NT2/D1 (cell line): ENCODE measurements at regions not wholly inside any gene's neighbourhood (a gene's known extent, or its start where the extent isn't known, plus 50 kb on each side); places are given as distances from the start of the nearest gene placed in this dataset.

Experiments
- YY1 ChIP-seq: IDR thresholded peaks from 2 replicates; pipeline ENCODE4 v1.6.1; 2011; ENCODE audit not compliant: insufficient read length, insufficient read depth
- ZNF274 ChIP-seq: IDR thresholded peaks from 2 replicates; pipeline ENCODE4 v1.6.1; 2011; ENCODE audit warnings: mild to moderate bottlenecking, low read depth, low read length

DNA sequence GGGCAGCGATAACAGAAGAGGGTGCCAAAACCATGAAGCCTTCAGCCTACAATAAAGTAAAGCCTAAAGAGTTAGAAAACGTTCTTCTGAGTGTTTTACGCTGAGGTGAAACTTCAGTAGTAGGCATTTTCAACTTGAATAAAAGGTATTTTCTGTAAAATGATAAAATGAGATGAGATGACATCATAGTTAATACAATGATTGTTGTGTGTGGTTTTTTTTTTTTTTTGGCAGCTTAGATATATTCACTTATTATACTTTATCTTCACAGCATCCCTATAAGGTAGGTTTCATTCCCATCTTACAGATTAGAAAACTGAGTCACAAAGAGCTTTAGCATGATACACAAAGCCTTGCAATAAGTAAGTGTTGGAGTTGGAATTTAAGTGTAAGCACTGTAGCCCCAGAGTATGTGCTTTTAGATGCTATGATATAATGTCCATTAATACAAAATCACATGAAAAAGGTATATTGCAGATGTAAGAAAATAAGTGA is 291.9 kb upstream of the GRM7 start:
- no peak for TF ChIP-seq YY1
- TF ChIP-seq ZNF274: no peak
